ENCODE measurements at regions not wholly inside any gene's neighbourhood (a gene's known extent, or its start where the extent isn't known, plus 50 kb on each side); places are given as distances from the start of the nearest gene placed in this dataset.

DNA sequence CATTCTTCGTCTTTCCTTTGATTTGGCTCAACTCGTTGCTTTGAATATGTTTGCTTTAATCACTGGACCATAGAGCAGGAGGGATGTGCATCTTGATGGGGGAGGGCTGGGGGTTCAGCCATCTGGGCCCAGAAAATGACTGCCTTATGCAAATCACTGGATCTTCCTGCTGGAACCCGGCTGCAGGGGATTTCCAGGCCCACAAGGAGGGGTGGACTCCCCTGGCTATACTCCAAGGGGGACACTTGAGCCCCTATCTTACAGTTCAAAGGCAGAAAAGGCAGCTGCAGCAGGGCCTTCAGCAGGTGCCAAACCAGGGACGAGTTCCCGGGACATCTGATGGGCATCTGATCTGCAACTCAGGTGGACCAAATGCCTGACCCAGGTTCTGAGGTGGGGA is 122.5 kb downstream of the DICER1 start:
- H3K27ac ChIP-seq (ENCODE audit: low read length), result no peak overlapping the region
- no peak overlapping the region for H2AFZ ChIP-seq (ENCODE audit: low read length)
- H3K4me3 ChIP-seq (ENCODE audit: low read length), result no peak overlapping the region
- no peaks in the 10 kb centered on the region for H3K9me3 ChIP-seq (ENCODE audit: low read length)
- H3K9ac ChIP-seq (ENCODE audit: low read length), result no peak overlapping the region
- H3K79me2 ChIP-seq (ENCODE audit: low read length), result no peaks in the 10 kb centered on the region
- no peaks in the 10 kb centered on the region for H3K9me2 ChIP-seq (replicated peaks; ENCODE audit: insufficient read depth, low read length)
- peaks cover 3% of the 10 kb centered on the region; the same call in 1 of the 2 replicates for H3K4me1 ChIP-seq (ENCODE audit: low read length)
- no peak for DNase-seq
- no peaks in the 10 kb centered on the region; the same call in 1 of the 2 replicates for H4K20me1 ChIP-seq (ENCODE audit: insufficient read depth, low read depth, low read length)
- no peaks in the 10 kb centered on the region for H3K27me3 ChIP-seq (ENCODE audit: low read length)
- no peak overlapping the region for H3K4me2 ChIP-seq (ENCODE audit: low read depth, low read length, poor library complexity, severe bottlenecking)
- H3K36me3 ChIP-seq (ENCODE audit: insufficient read depth, low read length), result no peaks in the 10 kb centered on the region

GRCh38 chr14:95033682-95034632 is 123.4 kb downstream of the DICER1 start:
- no peak for DNase-seq
- Histone ChIP-seq H3K4me3 (ENCODE audit: low read length) (no peak overlapping the region), H3K9me2 (replicated peaks; ENCODE audit: insufficient read depth, low read length) (no peaks in the 10 kb centered on the region), H3K27me3 (ENCODE audit: low read length) (no peaks in the 10 kb centered on the region), H3K4me2 (ENCODE audit: low read depth, low read length, poor library complexity, severe bottlenecking) (no peak overlapping the region), H3K36me3 (ENCODE audit: insufficient read depth, low read length) (no peaks in the 10 kb centered on the region), H4K20me1 (ENCODE audit: insufficient read depth, low read depth, low read length) (no peaks in the 10 kb centered on the region), H3K27ac (ENCODE audit: low read length) (no peak overlapping the region), H3K9me3 (ENCODE audit: low read length) (no peaks in the 10 kb centered on the region), H3K9ac (ENCODE audit: low read length) (no peak overlapping the region), H2AFZ (ENCODE audit: low read length) (no peak overlapping the region), H3K79me2 (ENCODE audit: low read length) (no peaks in the 10 kb centered on the region), H3K4me1 (ENCODE audit: low read length) (peaks cover 3% of the 10 kb centered on the region; the same call in 1 of the 2 replicates)

GRCh38 chr14:95033031-95033430 is 124.3 kb downstream of the DICER1 start:
- H3K36me3 ChIP-seq (ENCODE audit: insufficient read depth, low read length), result no peaks in the 10 kb centered on the region
- H4K20me1 ChIP-seq (ENCODE audit: insufficient read depth, low read depth, low read length), result no peaks in the 10 kb centered on the region
- H3K4me2 ChIP-seq (ENCODE audit: low read depth, low read length, poor library complexity, severe bottlenecking), result no peak overlapping the region
- H3K79me2 ChIP-seq (ENCODE audit: low read length), result no peaks in the 10 kb centered on the region
- no peak overlapping the region for H3K27ac ChIP-seq (ENCODE audit: low read length)
- H3K4me1 ChIP-seq (ENCODE audit: low read length), result peaks cover 3% of the 10 kb centered on the region; the same call in 1 of the 2 replicates
- no peak for DNase-seq
- no peaks in the 10 kb centered on the region for H3K9me3 ChIP-seq (ENCODE audit: low read length)
- H3K9ac ChIP-seq (ENCODE audit: low read length), result no peak overlapping the region
- H3K4me3 ChIP-seq (ENCODE audit: low read length), result no peak overlapping the region
- H3K9me2 ChIP-seq (replicated peaks; ENCODE audit: insufficient read depth, low read length), result no peaks in the 10 kb centered on the region
- no peak overlapping the region for H2AFZ ChIP-seq (ENCODE audit: low read length)
- no peaks in the 10 kb centered on the region for H3K27me3 ChIP-seq (ENCODE audit: low read length)

GRCh38 chr14:95026851-95027463 is 130.4 kb downstream of the DICER1 start:
- Histone ChIP-seq H3K36me3 (ENCODE audit: insufficient read depth, low read length) (no peaks in the 10 kb centered on the region), H3K9ac (ENCODE audit: low read length) (no peak overlapping the region), H3K4me3 (ENCODE audit: low read length) (no peak overlapping the region), H3K4me2 (ENCODE audit: low read depth, low read length, poor library complexity, severe bottlenecking) (no peak overlapping the region), H3K27ac (ENCODE audit: low read length) (no peak overlapping the region), H3K27me3 (ENCODE audit: low read length) (no peaks in the 10 kb centered on the region), H3K4me1 (ENCODE audit: low read length) (no peaks in the 10 kb centered on the region), H4K20me1 (ENCODE audit: insufficient read depth, low read depth, low read length) (no peaks in the 10 kb centered on the region), H3K9me2 (replicated peaks; ENCODE audit: insufficient read depth, low read length) (no peaks in the 10 kb centered on the region), H2AFZ (ENCODE audit: low read length) (no peak overlapping the region), H3K79me2 (ENCODE audit: low read length) (no peaks in the 10 kb centered on the region), H3K9me3 (ENCODE audit: low read length) (no peaks in the 10 kb centered on the region)
- DNase-seq, result no peak

DNA sequence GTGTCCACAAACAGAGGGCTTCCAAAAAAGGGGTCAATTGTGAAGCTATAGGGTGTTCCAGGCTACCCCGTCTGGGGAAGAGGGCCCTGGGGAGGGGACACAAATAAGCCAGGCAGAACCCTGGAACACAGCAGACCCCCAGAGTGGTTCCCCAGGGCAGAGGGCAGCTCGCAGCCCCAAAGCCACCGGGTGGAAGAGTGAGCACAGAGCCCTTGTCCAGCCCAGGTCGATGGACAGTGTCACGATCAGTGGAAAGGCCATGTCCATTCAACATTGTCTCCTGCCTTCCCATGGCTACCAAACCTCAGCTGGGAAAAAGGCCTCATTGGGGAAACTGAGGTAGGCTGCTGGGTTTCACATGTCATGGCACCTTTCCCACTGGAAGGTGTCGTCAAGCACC is 131.4 kb downstream of the DICER1 start:
- Histone ChIP-seq H3K79me2 (ENCODE audit: low read length) (no peaks in the 10 kb centered on the region), H3K36me3 (ENCODE audit: insufficient read depth, low read length) (no peaks in the 10 kb centered on the region), H3K27me3 (ENCODE audit: low read length) (no peaks in the 10 kb centered on the region), H4K20me1 (ENCODE audit: insufficient read depth, low read depth, low read length) (no peaks in the 10 kb centered on the region), H3K27ac (ENCODE audit: low read length) (no peak overlapping the region), H3K9me2 (replicated peaks; ENCODE audit: insufficient read depth, low read length) (no peaks in the 10 kb centered on the region), H2AFZ (ENCODE audit: low read length) (no peak overlapping the region), H3K9me3 (ENCODE audit: low read length) (no peaks in the 10 kb centered on the region), H3K4me2 (ENCODE audit: low read depth, low read length, poor library complexity, severe bottlenecking) (no peak overlapping the region), H3K4me3 (ENCODE audit: low read length) (no peak overlapping the region), H3K4me1 (ENCODE audit: low read length) (no peaks in the 10 kb centered on the region), H3K9ac (ENCODE audit: low read length) (no peak overlapping the region)
- DNase-seq, result no peak

DNA sequence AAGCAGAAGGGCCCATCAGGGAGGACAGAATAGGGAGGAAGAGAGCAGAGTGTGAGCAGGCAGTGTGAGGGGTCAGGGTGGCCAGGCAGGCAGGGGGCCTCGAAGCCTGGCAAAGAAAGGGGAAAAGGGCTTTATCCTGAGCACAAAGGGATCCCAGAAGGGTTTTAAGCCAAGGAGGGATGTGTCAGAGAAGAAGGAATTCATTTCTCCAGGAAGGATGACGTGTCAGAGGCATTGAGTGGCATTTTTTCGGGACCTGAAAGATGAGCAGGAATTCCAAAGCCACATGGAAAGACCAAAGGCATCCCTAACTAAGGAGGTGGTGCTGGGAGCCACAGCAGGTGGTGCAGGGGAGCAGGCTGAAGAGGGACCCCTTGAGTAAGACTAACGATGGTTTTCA is 132.1 kb downstream of the DICER1 start:
- Histone ChIP-seq H3K4me3 (ENCODE audit: low read length) (no peak overlapping the region), H3K27me3 (ENCODE audit: low read length) (no peaks in the 10 kb centered on the region), H3K9me2 (replicated peaks; ENCODE audit: insufficient read depth, low read length) (no peaks in the 10 kb centered on the region), H3K4me2 (ENCODE audit: low read depth, low read length, poor library complexity, severe bottlenecking) (no peak overlapping the region), H4K20me1 (ENCODE audit: insufficient read depth, low read depth, low read length) (no peaks in the 10 kb centered on the region), H3K79me2 (ENCODE audit: low read length) (no peaks in the 10 kb centered on the region), H3K9me3 (ENCODE audit: low read length) (no peaks in the 10 kb centered on the region), H3K9ac (ENCODE audit: low read length) (no peak overlapping the region), H2AFZ (ENCODE audit: low read length) (no peak overlapping the region), H3K27ac (ENCODE audit: low read length) (no peak overlapping the region), H3K36me3 (ENCODE audit: insufficient read depth, low read length) (no peaks in the 10 kb centered on the region), H3K4me1 (ENCODE audit: low read length) (no peaks in the 10 kb centered on the region)
- no peak for DNase-seq

DNA sequence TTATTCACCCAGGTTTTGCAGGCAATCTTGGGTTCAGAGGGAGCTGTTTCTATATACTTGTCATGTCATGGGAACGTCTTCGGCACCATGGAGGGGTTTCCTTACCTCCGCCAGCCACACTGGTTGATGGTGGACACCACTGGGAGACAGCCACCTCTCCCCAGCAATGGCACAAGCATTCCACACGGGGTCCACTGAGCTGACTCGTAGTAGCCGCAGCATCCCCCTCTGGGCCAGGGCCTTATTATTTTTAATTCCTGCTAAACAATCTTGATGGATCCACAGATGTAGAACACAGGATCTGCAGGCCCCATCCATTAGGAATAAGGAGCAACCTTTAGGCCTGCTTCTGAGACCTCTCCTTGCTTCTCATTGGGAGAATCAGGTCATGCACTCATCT is 132.9 kb downstream of the DICER1 start:
- H3K4me1 ChIP-seq (ENCODE audit: low read length), result no peaks in the 10 kb centered on the region
- H3K4me2 ChIP-seq (ENCODE audit: low read depth, low read length, poor library complexity, severe bottlenecking), result no peak overlapping the region
- DNase-seq, result no peak
- no peak overlapping the region for H3K27ac ChIP-seq (ENCODE audit: low read length)
- no peaks in the 10 kb centered on the region for H3K27me3 ChIP-seq (ENCODE audit: low read length)
- H2AFZ ChIP-seq (ENCODE audit: low read length), result no peak overlapping the region
- no peaks in the 10 kb centered on the region for H3K9me2 ChIP-seq (replicated peaks; ENCODE audit: insufficient read depth, low read length)
- no peaks in the 10 kb centered on the region for H4K20me1 ChIP-seq (ENCODE audit: insufficient read depth, low read depth, low read length)
- H3K36me3 ChIP-seq (ENCODE audit: insufficient read depth, low read length), result no peaks in the 10 kb centered on the region
- no peaks in the 10 kb centered on the region for H3K79me2 ChIP-seq (ENCODE audit: low read length)
- H3K9me3 ChIP-seq (ENCODE audit: low read length), result no peaks in the 10 kb centered on the region
- H3K4me3 ChIP-seq (ENCODE audit: low read length), result no peak overlapping the region
- no peak overlapping the region for H3K9ac ChIP-seq (ENCODE audit: low read length)

DNA sequence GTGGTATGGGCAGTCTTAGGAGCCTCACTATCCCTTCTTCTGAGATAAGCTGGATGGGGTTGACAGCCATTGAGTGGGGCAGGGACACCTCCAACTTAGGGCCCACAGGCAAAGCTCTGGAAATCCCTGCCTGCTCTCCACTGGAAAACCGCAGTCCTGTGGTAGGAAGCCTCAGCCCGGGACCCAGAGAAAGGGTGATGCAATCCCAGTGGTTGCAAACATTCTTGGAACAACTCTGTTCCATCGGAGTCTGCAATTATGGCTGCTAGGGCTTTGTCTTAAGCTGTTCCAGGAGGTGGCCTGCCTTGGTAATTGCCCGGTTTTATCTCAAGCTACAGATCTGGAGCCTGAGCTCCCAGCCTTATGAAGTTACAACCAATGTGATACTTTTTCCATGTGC is 133.4 kb downstream of the DICER1 start:
- Histone ChIP-seq H3K27ac (ENCODE audit: low read length) (no peak overlapping the region), H3K9me2 (replicated peaks; ENCODE audit: insufficient read depth, low read length) (no peaks in the 10 kb centered on the region), H2AFZ (ENCODE audit: low read length) (no peak overlapping the region), H3K9me3 (ENCODE audit: low read length) (no peaks in the 10 kb centered on the region), H3K9ac (ENCODE audit: low read length) (no peak overlapping the region), H3K27me3 (ENCODE audit: low read length) (no peaks in the 10 kb centered on the region), H4K20me1 (ENCODE audit: insufficient read depth, low read depth, low read length) (no peaks in the 10 kb centered on the region), H3K4me2 (ENCODE audit: low read depth, low read length, poor library complexity, severe bottlenecking) (no peak overlapping the region), H3K4me3 (ENCODE audit: low read length) (no peak overlapping the region), H3K79me2 (ENCODE audit: low read length) (no peaks in the 10 kb centered on the region), H3K4me1 (ENCODE audit: low read length) (no peaks in the 10 kb centered on the region), H3K36me3 (ENCODE audit: insufficient read depth, low read length) (no peaks in the 10 kb centered on the region)
- no peak for DNase-seq

Data from Karpas-422 (cell line).